ENCODE measurements at regions not wholly inside any gene's neighbourhood (a gene's known extent, or its start where the extent isn't known, plus 50 kb on each side); places are given as distances from the start of the nearest gene placed in this dataset.
"Not testable (repeated sequence)": the region's sequence is repeated elsewhere in the genome, so short reads cannot be mapped to it uniquely, and the experiment has no call there.

GRCh38 chr7:109895536-109895935 is 1195.4 kb upstream of the LRRN3 start:
- H3K27ac ChIP-seq (replicated peaks): no peak overlapping the region
- TF ChIP-seq, protein P1, sequence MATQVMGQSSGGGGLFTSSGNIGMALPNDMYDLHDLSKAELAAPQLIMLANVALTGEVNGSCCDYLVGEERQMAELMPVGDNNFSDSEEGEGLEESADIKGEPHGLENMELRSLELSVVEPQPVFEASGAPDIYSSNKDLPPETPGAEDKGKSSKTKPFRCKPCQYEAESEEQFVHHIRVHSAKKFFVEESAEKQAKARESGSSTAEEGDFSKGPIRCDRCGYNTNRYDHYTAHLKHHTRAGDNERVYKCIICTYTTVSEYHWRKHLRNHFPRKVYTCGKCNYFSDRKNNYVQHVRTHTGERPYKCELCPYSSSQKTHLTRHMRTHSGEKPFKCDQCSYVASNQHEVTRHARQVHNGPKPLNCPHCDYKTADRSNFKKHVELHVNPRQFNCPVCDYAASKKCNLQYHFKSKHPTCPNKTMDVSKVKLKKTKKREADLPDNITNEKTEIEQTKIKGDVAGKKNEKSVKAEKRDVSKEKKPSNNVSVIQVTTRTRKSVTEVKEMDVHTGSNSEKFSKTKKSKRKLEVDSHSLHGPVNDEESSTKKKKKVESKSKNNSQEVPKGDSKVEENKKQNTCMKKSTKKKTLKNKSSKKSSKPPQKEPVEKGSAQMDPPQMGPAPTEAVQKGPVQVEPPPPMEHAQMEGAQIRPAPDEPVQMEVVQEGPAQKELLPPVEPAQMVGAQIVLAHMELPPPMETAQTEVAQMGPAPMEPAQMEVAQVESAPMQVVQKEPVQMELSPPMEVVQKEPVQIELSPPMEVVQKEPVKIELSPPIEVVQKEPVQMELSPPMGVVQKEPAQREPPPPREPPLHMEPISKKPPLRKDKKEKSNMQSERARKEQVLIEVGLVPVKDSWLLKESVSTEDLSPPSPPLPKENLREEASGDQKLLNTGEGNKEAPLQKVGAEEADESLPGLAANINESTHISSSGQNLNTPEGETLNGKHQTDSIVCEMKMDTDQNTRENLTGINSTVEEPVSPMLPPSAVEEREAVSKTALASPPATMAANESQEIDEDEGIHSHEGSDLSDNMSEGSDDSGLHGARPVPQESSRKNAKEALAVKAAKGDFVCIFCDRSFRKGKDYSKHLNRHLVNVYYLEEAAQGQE (IDR thresholded peaks at IDR 0.05; ENCODE audit: insufficient replicate concordance, low read depth): no peak
- H3K27me3 ChIP-seq (ENCODE audit: insufficient read depth, poor library complexity, severe bottlenecking): no peaks in the 10 kb centered on the region
- H3K4me3 ChIP-seq (replicated peaks; ENCODE audit: insufficient read depth, low read length): no peak overlapping the region
- DNase-seq (ENCODE audit: low read depth in 1 of 2, low spot score in 1 of 2): no peak

DNA sequence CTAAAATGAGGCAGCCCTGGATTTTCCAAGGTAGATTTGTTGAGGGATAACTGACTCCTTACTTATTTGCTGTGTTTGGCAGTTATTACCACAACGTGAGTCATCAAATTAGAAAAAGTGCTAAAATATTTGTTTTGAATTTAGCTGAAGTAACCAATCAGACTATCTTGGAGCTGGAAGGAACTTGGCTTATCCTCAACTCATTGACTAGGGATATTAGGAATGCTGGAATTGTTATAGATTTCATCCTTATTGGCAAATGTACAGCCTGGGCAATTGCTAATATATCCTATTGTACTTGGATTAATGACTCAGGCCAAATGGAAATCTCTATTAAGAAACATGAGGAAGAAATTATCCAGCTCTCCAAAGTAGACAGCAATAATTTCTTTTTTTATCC is 1189.0 kb upstream of the LRRN3 start:
- Histone ChIP-seq H3K27ac (replicated peaks) (no peak overlapping the region), H3K27me3 (ENCODE audit: insufficient read depth, poor library complexity, severe bottlenecking) (no peaks in the 10 kb centered on the region), H3K4me3 (replicated peaks; ENCODE audit: insufficient read depth, low read length) (no peak overlapping the region)
- no peak for DNase-seq (ENCODE audit: low read depth in 1 of 2, low spot score in 1 of 2)
- TF ChIP-seq CTCF (IDR thresholded peaks at IDR 0.05; ENCODE audit: insufficient read depth, low read length) (no peak), GABPA (IDR thresholded peaks at IDR 0.05; ENCODE audit: low read depth) (no peak), SPI1 (IDR thresholded peaks at IDR 0.05; ENCODE audit: borderline replicate concordance, low read depth) (no peak)
- TF ChIP-seq, protein P1 (IDR thresholded peaks at IDR 0.05; ENCODE audit: insufficient replicate concordance, low read depth): no peak

DNA sequence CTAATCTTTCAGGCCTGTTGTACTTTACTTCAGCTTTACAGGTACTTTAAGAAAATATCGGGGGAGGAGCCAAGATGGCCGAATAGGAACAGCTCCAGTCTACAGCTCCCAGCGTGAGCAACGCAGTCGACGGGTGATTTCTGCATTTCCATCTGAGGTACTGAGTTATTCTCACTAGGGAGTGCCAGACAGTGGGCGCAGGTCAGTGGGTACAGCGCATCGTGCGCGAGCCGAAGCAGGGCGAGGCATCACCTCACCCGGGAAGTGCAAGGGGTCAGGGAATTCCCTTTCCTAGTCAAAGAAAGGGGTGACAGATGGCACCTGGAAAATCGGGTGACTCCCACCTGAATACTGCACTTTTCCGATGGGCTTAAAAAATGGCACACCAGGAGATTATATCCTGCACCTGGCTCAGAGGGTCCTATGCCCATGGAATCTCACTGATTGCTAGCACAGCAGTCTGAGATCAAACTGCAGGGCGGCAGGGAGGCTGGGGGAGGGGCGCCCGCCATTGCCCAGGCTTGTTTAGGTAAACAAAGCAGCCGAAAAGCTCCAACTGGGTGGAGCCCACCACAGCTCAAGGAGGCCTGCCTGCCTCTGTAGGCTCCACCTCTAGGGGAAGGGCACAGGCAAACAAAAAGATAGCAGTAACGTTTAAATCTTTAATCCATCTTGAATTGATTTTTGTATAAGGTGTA is 1185.4 kb upstream of the LRRN3 start:
- H3K27me3 ChIP-seq (ENCODE audit: insufficient read depth, poor library complexity, severe bottlenecking); H3K27ac ChIP-seq (replicated peaks); DNase-seq (ENCODE audit: low read depth in 1 of 2, low spot score in 1 of 2); H3K4me3 ChIP-seq (replicated peaks; ENCODE audit: insufficient read depth, low read length): not testable (repeated sequence)

DNA sequence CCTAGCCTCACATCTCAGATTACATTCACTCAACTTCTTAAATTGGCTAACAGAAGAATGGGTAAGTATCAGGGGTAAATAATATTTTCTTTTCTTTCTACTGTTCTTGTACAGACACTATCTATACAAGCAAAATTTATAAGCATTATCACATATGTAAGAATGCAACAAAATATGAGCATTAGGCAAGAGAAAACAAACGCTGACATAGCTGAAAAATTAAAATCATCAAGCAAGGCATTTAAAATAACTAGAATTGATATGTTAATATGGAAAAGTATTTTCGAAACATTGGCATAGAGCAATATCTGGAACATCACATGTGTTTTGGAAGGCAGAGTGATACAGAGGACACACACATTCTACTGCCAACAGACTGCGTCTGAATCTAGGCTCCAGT is 1175.3 kb upstream of the LRRN3 start:
- no peak for DNase-seq (ENCODE audit: low read depth in 1 of 2, low spot score in 1 of 2)
- TF ChIP-seq SPI1 (IDR thresholded peaks at IDR 0.05; ENCODE audit: borderline replicate concordance, low read depth): no peak
- no peak for TF ChIP-seq POLR2AphosphoS5 (IDR thresholded peaks at IDR 0.05; ENCODE audit: low read depth)
- no peak for TF ChIP-seq GABPA (IDR thresholded peaks at IDR 0.05; ENCODE audit: low read depth)
- TF ChIP-seq CTCF (IDR thresholded peaks at IDR 0.05; ENCODE audit: insufficient read depth, low read length): no peak
- TF ChIP-seq, protein P1 (IDR thresholded peaks at IDR 0.05; ENCODE audit: insufficient replicate concordance, low read depth): no peak

More for the DNA sequence above, 1175.3 kb upstream of the LRRN3 start:
- no peaks in the 10 kb centered on the region for H3K27me3 ChIP-seq (ENCODE audit: insufficient read depth, poor library complexity, severe bottlenecking)
- no peak overlapping the region for H3K27ac ChIP-seq (replicated peaks)
- H3K4me3 ChIP-seq (replicated peaks; ENCODE audit: insufficient read depth, low read length): no peak overlapping the region

All from HL-60 (cell line).